HCT116 (cell line): ENCODE measurements at regions not wholly inside any gene's neighbourhood (a gene's known extent, or its start where the extent isn't known, plus 50 kb on each side); places are given as distances from the start of the nearest gene placed in this dataset.

Experiments
- ELF1 ChIP-seq: IDR thresholded peaks from 2 replicates; pipeline ENCODE4 v1.6.1; 2012; ENCODE audit warnings: low read depth, borderline replicate concordance
- EZH2 ChIP-seq: fragments of 200-600 bp; sonication (generic); IDR thresholded peaks from 2 replicates; pipeline ENCODE4 v1.6.1; 2017; ENCODE audit warnings: antibody characterized with exemption, mixed run types
- JUND ChIP-seq: IDR thresholded peaks from 2 replicates; pipeline ENCODE4 v1.6.1; 2012
- POLR2A ChIP-seq: IDR thresholded peaks from 2 replicates; pipeline ENCODE4 v1.7.0; 2011; ENCODE audit warnings: borderline replicate concordance; ENCODE audit not compliant: insufficient read depth, insufficient read length; ENCODE audit errors: extremely low read depth
- POLR2AphosphoS5 ChIP-seq: IDR thresholded peaks from 2 replicates; pipeline ENCODE4 v1.6.1; 2011; ENCODE audit warnings: mild to moderate bottlenecking, low read depth, low read length, moderate library complexity
- SP1 ChIP-seq: IDR thresholded peaks from 2 replicates; pipeline ENCODE4 v1.6.1; 2012; ENCODE audit warnings: low read depth
- SRF ChIP-seq: IDR thresholded peaks from 2 replicates; pipeline ENCODE4 v1.6.1; 2012; ENCODE audit warnings: low read depth
- TF ChIP-seq, protein P1 (sequence below): IDR thresholded peaks from 2 replicates; pipeline ENCODE4 v1.6.1; 2012; ENCODE audit warnings: low read depth
- TF ChIP-seq, protein P2 (sequence below), 3 experiments: fragments of 200-600 bp in 1 of 3; sonication (generic) in 1 of 3; IDR thresholded peaks in 2 of 3; conservative IDR thresholded peaks in 1 of 3; 2 replicates each; pipeline ENCODE4 v1.5.1; 2012 to 2017; ENCODE audit warnings: low read depth in 2 of 3, low read length in 2 of 3, antibody characterized with exemption in 1 of 3, borderline replicate concordance in 1 of 3, control low read depth in 1 of 3, mild to moderate bottlenecking in 1 of 3, mixed read lengths in 1 of 3, mixed run types in 1 of 3, moderate library complexity in 1 of 3; ENCODE audit not compliant: insufficient read depth in 1 of 3

DNA sequence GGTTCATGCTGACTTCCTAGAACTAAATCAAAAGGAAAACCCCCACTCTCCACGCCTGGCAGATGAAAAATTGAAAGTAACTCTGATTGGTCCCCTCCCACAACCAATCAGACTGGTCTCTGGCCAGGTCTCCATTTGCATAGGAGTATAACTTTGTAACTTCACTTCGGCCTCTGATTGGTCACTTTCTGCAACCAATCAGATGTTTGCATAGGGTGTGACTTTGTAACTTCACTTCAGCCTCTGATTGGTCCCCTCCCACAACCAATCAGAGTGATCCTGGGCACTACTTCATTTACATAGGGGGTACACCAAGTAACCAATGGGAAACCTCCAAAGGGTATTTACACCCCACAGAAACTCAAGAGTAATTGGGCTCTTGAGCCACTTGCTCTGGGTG lies 306.6 kb upstream of the PFKP start:
- TF ChIP-seq SP1: no peak
- TF ChIP-seq EZH2: no peak
- TF ChIP-seq, protein P1, sequence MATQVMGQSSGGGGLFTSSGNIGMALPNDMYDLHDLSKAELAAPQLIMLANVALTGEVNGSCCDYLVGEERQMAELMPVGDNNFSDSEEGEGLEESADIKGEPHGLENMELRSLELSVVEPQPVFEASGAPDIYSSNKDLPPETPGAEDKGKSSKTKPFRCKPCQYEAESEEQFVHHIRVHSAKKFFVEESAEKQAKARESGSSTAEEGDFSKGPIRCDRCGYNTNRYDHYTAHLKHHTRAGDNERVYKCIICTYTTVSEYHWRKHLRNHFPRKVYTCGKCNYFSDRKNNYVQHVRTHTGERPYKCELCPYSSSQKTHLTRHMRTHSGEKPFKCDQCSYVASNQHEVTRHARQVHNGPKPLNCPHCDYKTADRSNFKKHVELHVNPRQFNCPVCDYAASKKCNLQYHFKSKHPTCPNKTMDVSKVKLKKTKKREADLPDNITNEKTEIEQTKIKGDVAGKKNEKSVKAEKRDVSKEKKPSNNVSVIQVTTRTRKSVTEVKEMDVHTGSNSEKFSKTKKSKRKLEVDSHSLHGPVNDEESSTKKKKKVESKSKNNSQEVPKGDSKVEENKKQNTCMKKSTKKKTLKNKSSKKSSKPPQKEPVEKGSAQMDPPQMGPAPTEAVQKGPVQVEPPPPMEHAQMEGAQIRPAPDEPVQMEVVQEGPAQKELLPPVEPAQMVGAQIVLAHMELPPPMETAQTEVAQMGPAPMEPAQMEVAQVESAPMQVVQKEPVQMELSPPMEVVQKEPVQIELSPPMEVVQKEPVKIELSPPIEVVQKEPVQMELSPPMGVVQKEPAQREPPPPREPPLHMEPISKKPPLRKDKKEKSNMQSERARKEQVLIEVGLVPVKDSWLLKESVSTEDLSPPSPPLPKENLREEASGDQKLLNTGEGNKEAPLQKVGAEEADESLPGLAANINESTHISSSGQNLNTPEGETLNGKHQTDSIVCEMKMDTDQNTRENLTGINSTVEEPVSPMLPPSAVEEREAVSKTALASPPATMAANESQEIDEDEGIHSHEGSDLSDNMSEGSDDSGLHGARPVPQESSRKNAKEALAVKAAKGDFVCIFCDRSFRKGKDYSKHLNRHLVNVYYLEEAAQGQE: no peak
- TF ChIP-seq POLR2A: no peak
- no peak for TF ChIP-seq ELF1
- TF ChIP-seq, protein P2, sequence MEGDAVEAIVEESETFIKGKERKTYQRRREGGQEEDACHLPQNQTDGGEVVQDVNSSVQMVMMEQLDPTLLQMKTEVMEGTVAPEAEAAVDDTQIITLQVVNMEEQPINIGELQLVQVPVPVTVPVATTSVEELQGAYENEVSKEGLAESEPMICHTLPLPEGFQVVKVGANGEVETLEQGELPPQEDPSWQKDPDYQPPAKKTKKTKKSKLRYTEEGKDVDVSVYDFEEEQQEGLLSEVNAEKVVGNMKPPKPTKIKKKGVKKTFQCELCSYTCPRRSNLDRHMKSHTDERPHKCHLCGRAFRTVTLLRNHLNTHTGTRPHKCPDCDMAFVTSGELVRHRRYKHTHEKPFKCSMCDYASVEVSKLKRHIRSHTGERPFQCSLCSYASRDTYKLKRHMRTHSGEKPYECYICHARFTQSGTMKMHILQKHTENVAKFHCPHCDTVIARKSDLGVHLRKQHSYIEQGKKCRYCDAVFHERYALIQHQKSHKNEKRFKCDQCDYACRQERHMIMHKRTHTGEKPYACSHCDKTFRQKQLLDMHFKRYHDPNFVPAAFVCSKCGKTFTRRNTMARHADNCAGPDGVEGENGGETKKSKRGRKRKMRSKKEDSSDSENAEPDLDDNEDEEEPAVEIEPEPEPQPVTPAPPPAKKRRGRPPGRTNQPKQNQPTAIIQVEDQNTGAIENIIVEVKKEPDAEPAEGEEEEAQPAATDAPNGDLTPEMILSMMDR (IDR thresholded peaks at IDR 0.05 in 2 of 3, conservative IDR thresholded peaks at IDR 0.05 in 1 of 3; ENCODE audit: borderline replicate concordance in 1 of 3, insufficient read depth in 1 of 3, low read depth in 2 of 3, low read length in 2 of 3): no peak
- no peak for TF ChIP-seq SRF
- TF ChIP-seq POLR2AphosphoS5: no peak
- TF ChIP-seq JUND: no peak
